Gastroesophageal sphincter (tissue), 3 donors: ENCODE measurements at regions not wholly inside any gene's neighbourhood (a gene's known extent, or its start where the extent isn't known, plus 50 kb on each side); places are given as distances from the start of the nearest gene placed in this dataset.
"Not testable (repeated sequence)": the region's sequence is repeated elsewhere in the genome, so short reads cannot be mapped to it uniquely, and the experiment has no call there.

Experiments
- EP300 ChIP-seq: sonication (generic); formaldehyde crosslinking; IDR thresholded peaks from one replicate; pipeline ENCODE4 v1.6.1; 2017; ENCODE audit warnings: antibody characterized with exemption, mild to moderate bottlenecking
- POLR2A ChIP-seq, 2 donors: fragments of 450-650 bp; IDR thresholded peaks; one replicate each; pipeline ENCODE4 v1.6.1; 2017; ENCODE audit warnings: antibody characterized with exemption in 2 of 2, mild to moderate bottlenecking in 2 of 2, moderate library complexity in 1 of 2
- POLR2AphosphoS5 ChIP-seq: sonication (generic); formaldehyde crosslinking; IDR thresholded peaks from one replicate; pipeline ENCODE4 v1.6.1; 2017; ENCODE audit warnings: antibody characterized with exemption
- TF ChIP-seq, protein P1 (sequence below), 4 experiments: fragments of 200-600 bp in 2 of 4; fragments of 450-650 bp in 2 of 4; sonication (generic) in 1 of 4; IDR thresholded peaks; one replicate each; pipeline ENCODE4 v1.5.1; 2017 to 2019; ENCODE audit warnings: antibody characterized with exemption in 4 of 4, mild to moderate bottlenecking in 2 of 4, moderate library complexity in 2 of 4

DNA sequence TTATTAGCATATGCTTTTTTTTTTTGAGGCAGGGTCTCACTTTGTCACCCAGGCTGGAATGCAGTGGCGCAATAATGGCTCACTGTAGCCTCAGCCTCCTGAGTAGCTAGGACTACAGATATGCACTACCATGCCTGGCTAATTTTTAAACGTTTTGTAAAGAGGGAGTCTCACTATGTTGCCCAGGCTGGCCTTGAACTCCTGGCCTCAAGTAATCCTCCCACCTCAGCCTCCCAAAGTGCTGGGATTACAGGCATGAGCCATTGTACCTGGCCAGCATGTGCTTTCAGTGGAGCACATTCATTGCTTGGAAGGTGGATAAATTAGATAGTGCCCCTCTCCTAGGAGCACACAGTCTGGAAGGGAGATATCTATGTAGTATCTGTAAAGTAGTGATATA is 243.7 kb upstream of the PLPP4 start:
- TF ChIP-seq, protein P1, sequence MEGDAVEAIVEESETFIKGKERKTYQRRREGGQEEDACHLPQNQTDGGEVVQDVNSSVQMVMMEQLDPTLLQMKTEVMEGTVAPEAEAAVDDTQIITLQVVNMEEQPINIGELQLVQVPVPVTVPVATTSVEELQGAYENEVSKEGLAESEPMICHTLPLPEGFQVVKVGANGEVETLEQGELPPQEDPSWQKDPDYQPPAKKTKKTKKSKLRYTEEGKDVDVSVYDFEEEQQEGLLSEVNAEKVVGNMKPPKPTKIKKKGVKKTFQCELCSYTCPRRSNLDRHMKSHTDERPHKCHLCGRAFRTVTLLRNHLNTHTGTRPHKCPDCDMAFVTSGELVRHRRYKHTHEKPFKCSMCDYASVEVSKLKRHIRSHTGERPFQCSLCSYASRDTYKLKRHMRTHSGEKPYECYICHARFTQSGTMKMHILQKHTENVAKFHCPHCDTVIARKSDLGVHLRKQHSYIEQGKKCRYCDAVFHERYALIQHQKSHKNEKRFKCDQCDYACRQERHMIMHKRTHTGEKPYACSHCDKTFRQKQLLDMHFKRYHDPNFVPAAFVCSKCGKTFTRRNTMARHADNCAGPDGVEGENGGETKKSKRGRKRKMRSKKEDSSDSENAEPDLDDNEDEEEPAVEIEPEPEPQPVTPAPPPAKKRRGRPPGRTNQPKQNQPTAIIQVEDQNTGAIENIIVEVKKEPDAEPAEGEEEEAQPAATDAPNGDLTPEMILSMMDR (IDR thresholded peaks at IDR 0.05), result not testable (repeated sequence)
- not testable (repeated sequence) for TF ChIP-seq POLR2A (IDR thresholded peaks at IDR 0.05); POLR2AphosphoS5; EP300
